K562 (cell line): ENCODE measurements at regions not wholly inside any gene's neighbourhood (a gene's known extent, or its start where the extent isn't known, plus 50 kb on each side); places are given as distances from the start of the nearest gene placed in this dataset.
A peak's percentile ranks its signal among the peaks of the same experiment; 100 is the strongest.

ENCODE experiments used
- ATAC-seq: fragments of 200-7000 bp; cut with Tn5 transposase; 3 replicates; pipeline ENCODE4 v1.9.1; 2020; ENCODE audit warnings: moderate library complexity
- BruUV-seq: library from RNA; stranded (reverse); fragments of 400-500 nt; replicated peaks from 2 replicates; lab custom pipeline; 2021; lab: Mats Ljungman, UMichigan
- CTCF ChIA-PET: fragments of 300-600 bp; formaldehyde crosslinking; extraction: SDS; loops from one replicate; lab custom pipeline; 2021; ENCODE audit warnings: low intra/inter-chr PET ratio; lab: Yijun Ruan, JAX
- POLR2A ChIA-PET: fragments of 300-600, 350-650 bp; sonication (Branson Sonifier 250); formaldehyde crosslinking; extraction: SDS; loops from one replicate; lab custom pipeline; 2021; ENCODE audit warnings: antibody characterized with exemption, inconsistent platforms; lab: Yijun Ruan, JAX
- DNase-seq, 4 experiments: peaks; one replicate each; pipeline versions ENCODE4 v3.0.0 to v3.0.0-alpha.2; 2011 to 2018; ENCODE audit warnings: low spot score in 3 of 4, mixed read lengths in 3 of 4; ENCODE audit errors: extremely low read depth in 1 of 4
- FAIRE-seq: peaks from 2 replicates; lab custom pipeline; 2011; peaks lifted over from hg19 to GRCh38; lab: Jason Lieb, UNC
- H2AFZ ChIP-seq: 2 replicates; pipeline ENCODE4 v1.6.0; 2011; ENCODE audit warnings: low read depth, low read length, control low read depth, inconsistent platforms
- H3K27ac ChIP-seq: fragments of 200-600 bp; 3 replicates; pipeline ENCODE4 v1.8.0; 2011; ENCODE audit warnings: low read depth, mild to moderate bottlenecking, control low read depth, inconsistent platforms, low read length, moderate library complexity, mixed read lengths; ENCODE audit errors: extremely low read depth
- H3K27me3 ChIP-seq, 2 experiments: fragments of 300-600 bp in 1 of 2; 2 replicates in 1 of 2; 3 replicates in 1 of 2; pipeline versions ENCODE4 v1.6.0 to v1.8.0; 2011; ENCODE audit warnings: inconsistent platforms in 2 of 2, low read length in 2 of 2, mild to moderate bottlenecking in 1 of 2, mixed read lengths in 1 of 2, moderate library complexity in 1 of 2; ENCODE audit not compliant: control insufficient read depth in 2 of 2, insufficient read depth in 2 of 2
- H3K36me3 ChIP-seq: fragments of 300-600 bp; 3 replicates; pipeline ENCODE4 v1.8.0; 2011; ENCODE audit warnings: mild to moderate bottlenecking, low read length, inconsistent platforms; ENCODE audit not compliant: control insufficient read depth, insufficient read depth
- H3K4me1 ChIP-seq, 2 experiments: fragments of 200-600 bp in 1 of 2; replicated peaks in 1 of 2; 2 replicates in 1 of 2; 3 replicates in 1 of 2; pipeline versions ENCODE4 v1.5.1 to v1.8.0; 2011; ENCODE audit warnings: inconsistent platforms in 2 of 2, low read length in 2 of 2, mild to moderate bottlenecking in 1 of 2, mixed read lengths in 1 of 2, moderate library complexity in 1 of 2; ENCODE audit not compliant: control insufficient read depth in 2 of 2, insufficient read depth in 2 of 2
- H3K4me2 ChIP-seq: 2 replicates; pipeline ENCODE4 v1.6.1; 2011; ENCODE audit warnings: low read length, control low read depth, inconsistent platforms, mixed read lengths; ENCODE audit not compliant: insufficient read depth
- H3K4me3 ChIP-seq: fragments of 200-600 bp; sonication (generic), shearing (Covaris generic); 2 replicates; pipeline ENCODE4 v1.5.1; 2016; ENCODE audit warnings: control low read depth, inconsistent platforms
- H3K79me2 ChIP-seq: fragments of 200-600 bp; 3 replicates; pipeline ENCODE4 v1.8.0; 2011; ENCODE audit warnings: low read length, inconsistent platforms; ENCODE audit not compliant: control insufficient read depth, insufficient read depth
- H3K9ac ChIP-seq, 2 experiments: 2 replicates each; pipeline versions ENCODE4 v1.6.0 to v1.6.1; 2011; ENCODE audit warnings: low read depth in 2 of 2, low read length in 2 of 2, control low read depth in 1 of 2, inconsistent platforms in 1 of 2, mild to moderate bottlenecking in 1 of 2, mixed read lengths in 1 of 2; ENCODE audit not compliant: insufficient read depth in 1 of 2
- H3K9me1 ChIP-seq: one replicate; pipeline ENCODE4 v1.6.0; 2011; ENCODE audit warnings: inconsistent platforms, mild to moderate bottlenecking, low read length, moderate library complexity; ENCODE audit not compliant: control insufficient read depth, insufficient read depth
- H3K9me3 ChIP-seq: replicated peaks from 2 replicates; pipeline ENCODE4 v1.5.1; 2011; ENCODE audit warnings: low read depth, low read length, inconsistent platforms; ENCODE audit not compliant: control insufficient read depth, insufficient read depth
- H4K20me1 ChIP-seq: replicated peaks from 2 replicates; pipeline ENCODE4 v1.6.1; 2011; ENCODE audit warnings: low read length, inconsistent platforms, mixed read lengths; ENCODE audit not compliant: control insufficient read depth, insufficient read depth
- CTBP1 ChIP-seq: fragments of 450-650 bp; IDR thresholded peaks from 2 replicates; pipeline ENCODE4 v1.6.1; 2016; ENCODE audit warnings: borderline replicate concordance
- ELF1 ChIP-seq: fragments of 200-800 bp; sonication (Bioruptor generic); IDR thresholded peaks from 2 replicates; pipeline ENCODE4 v1.6.1; 2016; ENCODE audit warnings: missing genetic modification characterization, missing compliant biosample characterization
- HMG20A ChIP-seq: fragments of 450-650 bp; formaldehyde crosslinking; conservative IDR thresholded peaks from 2 replicates; pipeline ENCODE4 v1.4.0; 2020; ENCODE audit warnings: mild to moderate bottlenecking, mixed read lengths
- KLF13 ChIP-seq: fragments of 450-650 bp; IDR thresholded peaks from 2 replicates; pipeline ENCODE4 v1.6.1; 2016; ENCODE audit warnings: missing genetic modification characterization, low read depth, mild to moderate bottlenecking, missing compliant biosample characterization, moderate library complexity, borderline replicate concordance
- MTA1 ChIP-seq: fragments of 450-650 bp; IDR thresholded peaks from 2 replicates; pipeline ENCODE4 v1.6.1; 2017; ENCODE audit warnings: borderline replicate concordance
- NFIC ChIP-seq: fragments of 450-650 bp; IDR thresholded peaks from 2 replicates; pipeline ENCODE4 v1.6.1; 2017; ENCODE audit warnings: mild to moderate bottlenecking, inconsistent platforms
- SIN3B ChIP-seq: fragments of 450-650 bp; IDR thresholded peaks from 2 replicates; pipeline ENCODE4 v1.6.1; 2017; ENCODE audit warnings: low read depth, mild to moderate bottlenecking, moderate library complexity
- TGIF2 ChIP-seq: sonication (generic); formaldehyde crosslinking; IDR thresholded peaks from 2 replicates; pipeline ENCODE4 v1.8.1; 2022; ENCODE audit warnings: mild to moderate bottlenecking, missing genetic modification reagents, moderate library complexity
- ZFP30 ChIP-seq: fragments of 250-450 bp; sonication (Bioruptor Pico); IDR thresholded peaks from 2 replicates; pipeline ENCODE4 v1.8.0; 2022; ENCODE audit warnings: moderate library complexity, mild to moderate bottlenecking, inconsistent platforms, borderline replicate concordance
- ZFPM2 ChIP-seq: fragments of 250-450 bp; sonication (Bioruptor Pico); IDR thresholded peaks from 2 replicates; pipeline ENCODE4 v1.5.1; 2022; ENCODE audit warnings: mild to moderate bottlenecking
- ZNF197 ChIP-seq: fragments of 200-800 bp; sonication (Bioruptor generic); IDR thresholded peaks from 2 replicates; pipeline ENCODE4 v1.6.1; 2016; ENCODE audit warnings: low read depth, missing genetic modification characterization, missing compliant biosample characterization
- WGBS: fragments of 100-300 bp; shearing (Covaris generic); methylation state at CpG from one replicate; pipeline ENCODE4 v1.1.6; 2016; ENCODE audit warnings: low coverage, mixed read lengths; ENCODE audit not compliant: insufficient coverage; ENCODE audit errors: missing lambda C conversion rate; 5-methylcytosine and 5-hydroxymethylcytosine counted together
- in situ Hi-C: fragments of 300-500 bp; cut with MboI; formaldehyde crosslinking; loops from 4 replicates; pipeline ENCODE4 v1.15.0; 2018; ENCODE audit warnings: inconsistent platforms, mixed read lengths
- intact Hi-C: fragments of 100-400 bp; cut with micrococcal nuclease; formaldehyde crosslinking; loops from 2 replicates; pipeline ENCODE4 v1.14.2; 2022
- TF ChIP-seq, protein P1 (sequence below), 2 experiments: IDR thresholded peaks; 2 replicates each; pipeline ENCODE4 v1.6.1; 2011; ENCODE audit warnings: borderline replicate concordance in 1 of 2, control low read depth in 1 of 2, low read depth in 1 of 2, low read length in 1 of 2, mild to moderate bottlenecking in 1 of 2, mixed read lengths in 1 of 2, moderate library complexity in 1 of 2; ENCODE audit not compliant: insufficient read depth in 1 of 2, insufficient read length in 1 of 2, poor library complexity in 1 of 2, severe bottlenecking in 1 of 2; ENCODE audit errors: extremely low read depth in 1 of 2
- TF ChIP-seq, protein P2 (sequence below): fragments of 450-650 bp; IDR thresholded peaks from 2 replicates; pipeline ENCODE4 v1.6.1; 2016; ENCODE audit warnings: antibody characterized with exemption

DNA sequence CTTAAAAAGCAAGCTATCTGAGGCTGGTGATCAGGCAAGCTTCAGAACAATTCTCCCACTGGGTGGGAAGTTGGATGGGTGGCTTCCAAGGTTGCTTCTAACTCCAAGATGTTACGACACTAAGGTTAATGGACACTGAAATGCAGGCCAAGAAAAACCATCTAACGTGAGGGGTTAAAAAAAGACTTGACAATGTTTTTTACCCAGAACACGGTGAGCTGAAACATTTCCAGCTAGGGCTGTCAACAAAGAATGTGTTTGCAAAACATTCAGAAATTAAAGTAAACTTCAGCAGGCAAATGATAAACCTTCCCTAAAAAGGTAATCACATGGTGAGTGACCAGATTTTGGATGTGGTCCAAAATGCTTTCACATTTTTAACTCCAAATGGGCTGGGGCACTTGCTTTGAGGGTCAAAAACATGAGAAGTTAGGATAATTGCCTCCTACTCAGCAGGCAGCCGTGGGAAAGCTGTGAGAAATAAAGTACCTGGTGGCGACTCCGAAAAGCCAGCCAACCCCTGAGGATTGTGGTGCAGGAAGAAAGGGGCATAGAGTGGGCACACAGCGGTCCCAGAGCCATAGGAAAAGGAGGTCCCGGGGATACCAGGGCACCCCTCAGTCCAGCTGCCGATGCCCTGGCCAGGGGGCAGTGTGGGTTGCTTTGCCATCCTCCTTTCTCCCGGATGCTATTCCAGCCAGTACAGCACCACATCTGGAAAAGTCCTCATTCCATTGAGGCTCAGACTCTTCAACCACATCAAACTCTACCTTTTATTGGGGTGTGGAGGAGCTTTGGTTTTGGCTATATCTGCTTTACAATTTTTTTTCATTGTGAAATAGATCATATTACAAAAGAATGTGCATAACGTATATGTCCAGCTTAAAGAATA is 90.0 kb upstream of the ATL2 start:
- no peak overlapping the region for H3K4me2 ChIP-seq
- no peaks in the 10 kb centered on the region for H3K36me3 ChIP-seq
- no peaks in the 10 kb centered on the region for H4K20me1 ChIP-seq
- no peak overlapping the region for H3K27ac ChIP-seq
- in situ Hi-C loops (no loop called here), intact Hi-C loops (loop anchor here (5.0 kb wide), 1 partner anchor 150 kb away; no protein-coding TSS in a partner anchor)
- H3K4me3 ChIP-seq = no peak overlapping the region
- H3K9ac ChIP-seq = no peak overlapping the region
- peaks cover 4 to 7% of the 10 kb centered on the region in 2 experiments; a peak in 4 of 5 replicates for H3K4me1 ChIP-seq
- no peaks in the 10 kb centered on the region for H3K79me2 ChIP-seq
- ATAC-seq (no peak), FAIRE-seq (no peak), DNase-seq (no peak)
- no TSS peak for BruUV-seq
- no peaks in the 10 kb centered on the region for H3K9me3 ChIP-seq
- POLR2A ChIA-PET = interaction anchor here (1.0 kb wide), 1 partner anchor 17 kb away, joined by 4 read pairs; no protein-coding TSS in a partner anchor
- H3K27me3 ChIP-seq = no peaks in the 10 kb centered on the region
- CTCF ChIA-PET = no interaction called here
- peak; percentile 24; the same call in 1 of the 2 replicates for TF ChIP-seq NFIC
- no peak for TF ChIP-seq CTBP1
- TF ChIP-seq, all 486 proteins: peak for 1
- 27% methylated on average over 11 of the region's 11 CpGs for WGBS
- H2AFZ ChIP-seq = no peak overlapping the region
- H3K9me1 ChIP-seq = no peaks in the 10 kb centered on the region

DNA sequence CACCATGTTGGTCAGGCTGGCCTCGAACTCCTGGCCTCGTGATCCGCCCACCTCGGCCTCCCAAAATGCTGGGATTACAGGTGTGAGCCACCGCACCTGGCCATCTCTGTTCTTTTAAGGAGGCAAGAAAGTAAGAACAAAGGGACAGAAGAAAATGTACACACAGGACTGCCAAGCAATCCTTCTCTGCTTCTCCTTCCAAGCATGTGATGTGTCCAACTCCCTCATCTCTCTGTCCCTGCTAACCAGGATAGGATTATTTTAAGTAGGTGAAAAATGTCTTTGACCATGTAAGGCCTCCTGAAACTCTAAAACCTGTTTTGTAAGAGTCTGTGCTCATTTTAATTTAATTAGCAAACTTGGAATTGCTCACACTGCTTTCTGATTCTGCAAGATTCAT is 89.3 kb upstream of the ATL2 start:
- Histone ChIP-seq H4K20me1 (no peaks in the 10 kb centered on the region), H3K27ac (no peak overlapping the region), H3K9me1 (no peaks in the 10 kb centered on the region), H3K9me3 (no peaks in the 10 kb centered on the region), H3K4me2 (no peak overlapping the region), H3K27me3 (no peaks in the 10 kb centered on the region), H3K4me3 (no peak overlapping the region), H3K36me3 (no peaks in the 10 kb centered on the region), H3K4me1 (peaks cover 4 to 8% of the 10 kb centered on the region in 2 experiments; a peak in 4 of 5 replicates), H2AFZ (no peak overlapping the region), H3K79me2 (no peaks in the 10 kb centered on the region), H3K9ac (no peak overlapping the region)
- intact Hi-C loops = loop anchor here (5.0 kb wide), 1 partner anchor 149 kb away; no protein-coding TSS in a partner anchor
- DNase-seq (no peak), FAIRE-seq (no peak), ATAC-seq (no peak)
- WGBS = 45% methylated on average over 5 of the region's 5 CpGs
- TF ChIP-seq ELF1 (no peak), MTA1 (no peak), HMG20A (CRISPR knock-in tag) (no peak), TGIF2 (CRISPR knock-in tag) (no peak), SIN3B (no peak), ZFPM2 (CRISPR knock-in tag) (no peak), ZFP30 (CRISPR knock-in tag) (no peak), ZNF197 (CRISPR knock-in tag) (no peak), KLF13 (no peak)
- TF ChIP-seq, protein P1, sequence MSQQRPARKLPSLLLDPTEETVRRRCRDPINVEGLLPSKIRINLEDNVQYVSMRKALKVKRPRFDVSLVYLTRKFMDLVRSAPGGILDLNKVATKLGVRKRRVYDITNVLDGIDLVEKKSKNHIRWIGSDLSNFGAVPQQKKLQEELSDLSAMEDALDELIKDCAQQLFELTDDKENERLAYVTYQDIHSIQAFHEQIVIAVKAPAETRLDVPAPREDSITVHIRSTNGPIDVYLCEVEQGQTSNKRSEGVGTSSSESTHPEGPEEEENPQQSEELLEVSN (IDR thresholded peaks at IDR 0.05; ENCODE audit: borderline replicate concordance in 1 of 2, extremely low read depth in 1 of 2, insufficient read depth in 1 of 2, insufficient read length in 1 of 2, low read depth in 1 of 2, low read length in 1 of 2, poor library complexity in 1 of 2, severe bottlenecking in 1 of 2) = no peak
- TF ChIP-seq, protein P2, sequence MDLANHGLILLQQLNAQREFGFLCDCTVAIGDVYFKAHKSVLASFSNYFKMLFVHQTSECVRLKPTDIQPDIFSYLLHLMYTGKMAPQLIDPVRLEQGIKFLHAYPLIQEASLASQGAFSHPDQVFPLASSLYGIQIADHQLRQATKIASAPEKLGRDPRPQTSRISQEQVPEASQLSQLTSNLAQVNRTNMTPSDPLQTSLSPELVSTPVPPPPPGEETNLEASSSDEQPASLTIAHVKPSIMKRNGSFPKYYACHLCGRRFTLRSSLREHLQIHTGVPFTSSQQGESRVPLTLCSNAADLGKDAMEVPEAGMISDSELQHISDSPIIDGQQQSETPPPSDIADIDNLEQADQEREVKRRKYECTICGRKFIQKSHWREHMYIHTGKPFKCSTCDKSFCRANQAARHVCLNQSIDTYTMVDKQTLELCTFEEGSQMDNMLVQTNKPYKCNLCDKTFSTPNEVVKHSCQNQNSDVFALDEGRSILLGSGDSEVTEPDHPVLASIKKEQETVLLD = no peak
- CTCF ChIA-PET = no interaction called here
- POLR2A ChIA-PET = no interaction called here
- in situ Hi-C loops = no loop called here
- no TSS peak for BruUV-seq
